Smooth muscle cell (in vitro differentiated cells): ENCODE measurements at regions not wholly inside any gene's neighbourhood (a gene's known extent, or its start where the extent isn't known, plus 50 kb on each side); places are given as distances from the start of the nearest gene placed in this dataset.

Experiments
- DNase-seq: peaks from one replicate; lab custom pipeline; 2025; ENCODE audit not compliant: unreplicated experiment; lab: John Stamatoyannopoulos, UW
- H2AFZ ChIP-seq: fragments of 200-600 bp; sonication (generic); 2 replicates; pipeline ENCODE4 v1.6.0; 2016; ENCODE audit warnings: antibody characterized with exemption, low read depth, mild to moderate bottlenecking
- H3F3A ChIP-seq: fragments of 200-600 bp; sonication (generic); 2 replicates; pipeline ENCODE4 v1.6.0; 2017; ENCODE audit warnings: antibody characterized with exemption, low read depth
- H3K27ac ChIP-seq: fragments of 200-600 bp; sonication (generic); 2 replicates; pipeline ENCODE4 v1.5.1; 2016; ENCODE audit warnings: low read depth, mild to moderate bottlenecking
- H3K27me3 ChIP-seq: fragments of 200-600 bp; sonication (generic); 2 replicates; pipeline ENCODE4 v1.6.1; 2016; ENCODE audit warnings: low read depth, mild to moderate bottlenecking
- H3K36me3 ChIP-seq: fragments of 200-600 bp; sonication (generic); 2 replicates; pipeline ENCODE4 v1.5.1; 2016; ENCODE audit warnings: low read depth
- H3K4me1 ChIP-seq: fragments of 200-600 bp; sonication (generic); 2 replicates; pipeline ENCODE4 v1.5.1; 2016; ENCODE audit warnings: low read depth
- H3K4me2 ChIP-seq: fragments of 200-600 bp; sonication (generic); 2 replicates; pipeline ENCODE4 v1.6.0; 2016; ENCODE audit warnings: mild to moderate bottlenecking
- H3K4me3 ChIP-seq: fragments of 200-600 bp; sonication (generic); 2 replicates; pipeline ENCODE4 v1.5.1; 2016; ENCODE audit warnings: mild to moderate bottlenecking
- H3K79me2 ChIP-seq: fragments of 200-600 bp; sonication (generic); 2 replicates; pipeline ENCODE4 v1.6.0; 2016; ENCODE audit warnings: low read depth, mild to moderate bottlenecking
- H3K9ac ChIP-seq: fragments of 200-600 bp; sonication (generic); 2 replicates; pipeline ENCODE4 v1.6.0; 2016; ENCODE audit warnings: low read depth
- H3K9me3 ChIP-seq: fragments of 200-600 bp; sonication (generic); replicated peaks from 2 replicates; pipeline ENCODE4 v1.5.1; 2016; ENCODE audit warnings: low read depth
- H4K20me1 ChIP-seq: fragments of 200-600 bp; sonication (generic); 2 replicates; pipeline ENCODE4 v1.6.0; 2016; ENCODE audit warnings: low read depth
- WGBS: methylation state at CpG from one replicate; pipeline ENCODE4 v1.1.7; 2016; ENCODE audit warnings: low lambda C conversion rate; 5-methylcytosine and 5-hydroxymethylcytosine counted together
- TF ChIP-seq, protein P1 (sequence below): fragments of 200-600 bp; sonication (generic); IDR thresholded peaks from 2 replicates; pipeline ENCODE4 v1.5.1; 2017; ENCODE audit warnings: borderline replicate concordance, mild to moderate bottlenecking, antibody characterized with exemption; ENCODE audit not compliant: insufficient read depth, poor library complexity, severe bottlenecking

DNA sequence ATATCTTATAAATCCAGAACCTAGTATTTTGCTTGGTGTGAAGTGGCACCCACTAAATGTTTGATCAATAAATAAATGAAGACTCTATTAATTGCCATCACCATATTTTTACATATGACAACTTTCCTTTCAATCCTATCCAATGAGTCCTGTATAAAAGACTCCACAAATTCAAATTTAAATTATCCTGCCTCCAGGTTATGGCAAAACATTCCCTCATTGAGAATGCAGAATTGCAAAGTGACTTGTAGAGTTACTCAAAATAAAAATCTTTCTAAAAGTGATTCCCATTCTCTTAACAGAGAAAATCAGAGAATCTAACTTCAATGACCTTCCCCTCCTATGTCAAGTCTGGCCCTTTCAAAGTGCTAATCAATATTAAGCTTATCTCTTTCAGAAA, 236.8 kb downstream of the GRB14 start:
- H3K9me3 ChIP-seq, result no peaks in the 10 kb centered on the region
- no peak overlapping the region for H3K4me2 ChIP-seq
- H3K79me2 ChIP-seq, result no peaks in the 10 kb centered on the region
- TF ChIP-seq, protein P1, sequence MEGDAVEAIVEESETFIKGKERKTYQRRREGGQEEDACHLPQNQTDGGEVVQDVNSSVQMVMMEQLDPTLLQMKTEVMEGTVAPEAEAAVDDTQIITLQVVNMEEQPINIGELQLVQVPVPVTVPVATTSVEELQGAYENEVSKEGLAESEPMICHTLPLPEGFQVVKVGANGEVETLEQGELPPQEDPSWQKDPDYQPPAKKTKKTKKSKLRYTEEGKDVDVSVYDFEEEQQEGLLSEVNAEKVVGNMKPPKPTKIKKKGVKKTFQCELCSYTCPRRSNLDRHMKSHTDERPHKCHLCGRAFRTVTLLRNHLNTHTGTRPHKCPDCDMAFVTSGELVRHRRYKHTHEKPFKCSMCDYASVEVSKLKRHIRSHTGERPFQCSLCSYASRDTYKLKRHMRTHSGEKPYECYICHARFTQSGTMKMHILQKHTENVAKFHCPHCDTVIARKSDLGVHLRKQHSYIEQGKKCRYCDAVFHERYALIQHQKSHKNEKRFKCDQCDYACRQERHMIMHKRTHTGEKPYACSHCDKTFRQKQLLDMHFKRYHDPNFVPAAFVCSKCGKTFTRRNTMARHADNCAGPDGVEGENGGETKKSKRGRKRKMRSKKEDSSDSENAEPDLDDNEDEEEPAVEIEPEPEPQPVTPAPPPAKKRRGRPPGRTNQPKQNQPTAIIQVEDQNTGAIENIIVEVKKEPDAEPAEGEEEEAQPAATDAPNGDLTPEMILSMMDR, result no peak
- no peak overlapping the region for H3K27ac ChIP-seq
- no peaks in the 10 kb centered on the region for H3K36me3 ChIP-seq
- no peaks in the 10 kb centered on the region for H4K20me1 ChIP-seq
- peaks cover 16% of the 10 kb centered on the region for H3K4me1 ChIP-seq
- no peaks in the 10 kb centered on the region for H3F3A ChIP-seq
- H2AFZ ChIP-seq, result no peak overlapping the region
- H3K9ac ChIP-seq, result no peak overlapping the region
- no peaks in the 10 kb centered on the region for H3K27me3 ChIP-seq
- no peak for DNase-seq
- H3K4me3 ChIP-seq, result no peak overlapping the region

DNA sequence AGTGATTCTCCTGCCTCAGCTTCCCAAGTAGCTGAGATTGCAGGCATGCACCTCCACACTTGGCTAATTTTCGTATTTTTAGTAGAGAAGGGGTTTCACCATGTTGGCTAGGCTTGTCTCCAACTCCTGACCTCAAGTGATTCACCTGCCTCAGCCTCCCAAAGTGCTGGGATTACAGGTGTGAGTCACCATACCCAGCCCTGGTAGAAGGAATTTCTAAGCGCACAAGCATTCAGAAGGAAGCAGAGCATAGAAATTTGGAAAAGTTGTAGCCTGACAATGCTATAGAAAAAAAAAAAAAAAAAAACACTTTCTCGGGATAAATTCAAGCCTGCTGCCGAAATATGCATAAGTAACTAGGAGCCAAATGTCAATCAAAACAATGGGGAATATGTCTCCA, 249.4 kb downstream of the GRB14 start:
- no peak for DNase-seq
- no peak overlapping the region for H3K27ac ChIP-seq
- TF ChIP-seq, protein P1, result no peak
- no peaks in the 10 kb centered on the region for H3K27me3 ChIP-seq
- no peaks in the 10 kb centered on the region for H3K9me3 ChIP-seq
- no peak overlapping the region for H3K9ac ChIP-seq
- H2AFZ ChIP-seq, result no peak overlapping the region
- H3F3A ChIP-seq, result no peaks in the 10 kb centered on the region
- no peak overlapping the region for H3K4me3 ChIP-seq
- no peaks in the 10 kb centered on the region for H3K4me1 ChIP-seq
- 89% methylated on average over 4 of the region's 4 CpGs for WGBS
- H3K79me2 ChIP-seq, result no peaks in the 10 kb centered on the region
- H3K4me2 ChIP-seq, result no peak overlapping the region
- no peaks in the 10 kb centered on the region for H3K36me3 ChIP-seq
- H4K20me1 ChIP-seq, result no peaks in the 10 kb centered on the region

DNA sequence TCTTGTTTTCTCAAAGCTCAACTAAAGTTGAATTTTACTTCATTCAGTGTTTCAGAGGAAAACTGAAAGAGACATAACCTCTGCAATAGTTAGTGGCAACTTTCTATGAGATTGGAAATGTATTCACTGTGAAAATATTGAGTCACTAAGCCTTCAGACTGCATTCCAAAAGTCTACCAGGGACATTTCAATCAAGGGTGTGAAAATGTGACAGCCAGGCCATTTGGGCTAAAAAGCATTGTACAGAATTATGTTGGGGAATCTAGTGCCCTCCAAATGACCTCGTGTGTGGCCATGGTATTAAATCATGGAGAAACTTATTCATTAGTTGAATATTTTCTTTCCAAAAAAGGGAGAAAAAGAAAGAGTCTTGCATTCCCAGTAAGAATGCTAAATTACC, 251.9 kb downstream of the GRB14 start:
- no peak overlapping the region for H3K4me3 ChIP-seq
- no peak for DNase-seq
- no peaks in the 10 kb centered on the region for H3K9me3 ChIP-seq
- no peaks in the 10 kb centered on the region for H3K27me3 ChIP-seq
- H3K36me3 ChIP-seq, result no peaks in the 10 kb centered on the region
- no peaks in the 10 kb centered on the region for H3K79me2 ChIP-seq
- TF ChIP-seq, protein P1, result no peak
- no peaks in the 10 kb centered on the region for H4K20me1 ChIP-seq
- WGBS, result 85% methylated on average over 1 of the region's 1 CpG
- no peaks in the 10 kb centered on the region for H3F3A ChIP-seq
- no peak overlapping the region for H2AFZ ChIP-seq
- H3K27ac ChIP-seq, result no peak overlapping the region
- H3K4me2 ChIP-seq, result no peak overlapping the region
- no peak overlapping the region for H3K9ac ChIP-seq
- no peaks in the 10 kb centered on the region for H3K4me1 ChIP-seq

DNA sequence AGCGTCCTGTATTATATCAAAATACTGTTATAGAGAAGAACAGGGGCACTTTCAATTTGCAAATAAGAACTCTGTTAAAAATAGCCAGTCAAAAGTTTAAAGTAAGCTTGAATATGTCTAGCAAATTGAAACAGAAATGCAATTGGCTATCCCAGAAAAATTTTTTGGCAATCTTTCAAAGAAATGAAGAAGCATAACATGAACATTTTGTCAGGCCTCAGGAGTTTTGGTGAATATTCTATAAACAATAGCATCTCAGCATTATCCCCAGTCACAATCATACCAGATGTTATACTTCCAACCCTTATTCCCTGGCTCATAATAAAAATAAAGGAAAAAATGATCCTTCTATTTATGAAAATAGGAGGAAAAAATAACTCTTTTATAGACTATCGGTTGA, 252.4 kb downstream of the GRB14 start:
- H3F3A ChIP-seq, result no peaks in the 10 kb centered on the region
- WGBS, result 95% methylated on average over 2 of the region's 2 CpGs
- TF ChIP-seq, protein P1, result no peak
- no peak for DNase-seq
- H2AFZ ChIP-seq, result no peak overlapping the region
- no peak overlapping the region for H3K9ac ChIP-seq
- no peaks in the 10 kb centered on the region for H3K4me1 ChIP-seq
- H3K79me2 ChIP-seq, result no peaks in the 10 kb centered on the region
- no peak overlapping the region for H3K4me3 ChIP-seq
- no peaks in the 10 kb centered on the region for H4K20me1 ChIP-seq
- H3K4me2 ChIP-seq, result no peak overlapping the region
- no peak overlapping the region for H3K27ac ChIP-seq
- no peaks in the 10 kb centered on the region for H3K36me3 ChIP-seq
- no peaks in the 10 kb centered on the region for H3K27me3 ChIP-seq
- no peaks in the 10 kb centered on the region for H3K9me3 ChIP-seq
